Stimulated activated CD4-positive, alpha-beta T cell treated with anti-CD3 and anti-CD28 coated beads, TNF-alpha, amount 100 ng/mL, for 24 hours (primary cell): ENCODE measurements at regions not wholly inside any gene's neighbourhood (a gene's known extent, or its start where the extent isn't known, plus 50 kb on each side); places are given as distances from the start of the nearest gene placed in this dataset.
"Not testable (repeated sequence)": the region's sequence is repeated elsewhere in the genome, so short reads cannot be mapped to it uniquely, and the experiment has no call there.

Experiments
- DNase-seq, 3 experiments: peaks; one replicate each; pipeline ENCODE4 v3.0.0-alpha.2; 2020; ENCODE audit warnings: low read depth in 3 of 3

- DNase-seq, result no peak
Observed at GRCh38 chr10:11667756-11668155, 56.3 kb upstream of the USP6NL start.

- no peak for DNase-seq
Observed at GRCh38 chr10:11663763-11664555, 52.5 kb upstream of the USP6NL start.

DNA sequence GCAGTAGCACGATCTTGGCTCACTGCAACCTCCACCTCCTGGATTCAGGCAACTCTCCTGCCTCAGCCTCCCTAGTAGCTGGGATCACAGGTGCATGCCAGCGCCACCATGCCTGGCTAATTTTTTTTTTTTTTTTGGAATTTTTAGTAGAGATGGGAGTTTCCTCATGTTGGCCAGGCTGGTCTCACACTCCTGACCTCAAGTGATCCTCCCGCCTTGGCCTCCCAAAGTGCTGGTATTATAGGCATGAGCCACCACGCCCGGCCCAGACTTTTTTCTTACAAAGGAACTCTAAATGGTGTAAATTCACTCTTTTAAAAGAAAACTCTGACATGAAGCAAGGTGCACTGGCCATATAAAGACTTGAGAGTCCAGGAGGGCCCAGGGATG, 51.7 kb upstream of the USP6NL start:
- DNase-seq, result not testable (repeated sequence)

DNA sequence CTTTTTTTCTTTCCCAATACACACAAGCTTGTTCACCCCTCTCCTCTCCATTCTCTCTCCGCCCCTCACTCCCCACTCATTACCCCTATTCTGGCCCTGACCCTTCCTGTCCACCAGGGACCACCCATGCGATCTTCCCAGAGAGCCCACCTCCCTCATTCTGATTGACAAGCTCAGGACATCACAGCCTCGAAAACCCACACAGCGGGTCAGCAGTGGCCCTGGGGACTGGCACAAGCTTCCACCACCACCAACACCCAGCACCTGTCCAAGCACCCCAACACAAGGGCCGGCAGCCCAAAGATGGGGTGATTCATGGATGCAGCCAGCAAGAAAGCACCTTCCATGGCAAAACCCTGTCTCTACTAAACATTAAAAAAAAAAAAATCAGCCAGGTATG, 50.0 kb upstream of the USP6NL start:
- no peak for DNase-seq
